ENCODE measurements at regions not wholly inside any gene's neighbourhood (a gene's known extent, or its start where the extent isn't known, plus 50 kb on each side); places are given as distances from the start of the nearest gene placed in this dataset.
"Not testable (repeated sequence)": the region's sequence is repeated elsewhere in the genome, so short reads cannot be mapped to it uniquely, and the experiment has no call there.

DNA sequence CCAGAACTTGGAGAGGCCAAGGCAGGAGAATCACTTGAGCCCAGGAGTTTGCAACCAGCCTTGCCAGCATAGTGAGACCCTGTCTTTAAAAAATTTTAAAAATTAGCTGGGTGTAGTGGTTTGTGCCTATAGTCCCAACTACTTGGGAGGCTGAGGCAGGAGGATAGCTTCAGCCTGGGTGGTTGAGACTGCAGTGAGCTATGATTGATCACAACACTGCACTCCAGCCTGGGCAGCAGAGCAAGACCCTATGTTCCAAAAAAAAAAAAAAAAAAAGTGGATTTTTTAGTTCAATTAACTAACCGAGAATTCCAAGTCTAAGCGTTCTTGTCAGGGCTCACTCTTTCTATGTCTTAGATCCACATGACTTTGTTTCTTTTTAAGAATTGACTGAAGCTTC, 130.3 kb upstream of the NRIP1 start:
- ATAC-seq = no peak
- intact Hi-C loops (cut with micrococcal nuclease) = no loop called here

DNA sequence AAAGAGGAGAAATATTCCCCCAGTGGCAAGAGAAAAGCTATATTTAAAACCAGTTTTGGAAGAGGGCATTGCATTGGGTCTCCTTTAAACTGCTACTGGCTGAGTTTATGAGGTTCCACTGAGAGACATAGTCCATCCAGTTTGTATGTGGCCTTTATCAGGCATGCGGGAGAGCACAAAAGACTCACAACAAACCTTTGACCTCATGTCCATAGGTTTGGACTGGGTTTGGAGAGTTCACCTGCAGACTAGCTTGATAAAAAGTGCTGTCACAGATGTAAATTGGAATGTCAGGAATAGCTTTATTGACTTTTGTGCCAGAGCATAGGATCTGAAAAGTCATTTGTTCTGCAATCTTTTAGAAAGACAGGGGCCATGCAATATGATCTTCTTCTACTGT, 131.0 kb upstream of the NRIP1 start:
- ATAC-seq (no peak), DNase-seq (no peak)

More for the DNA sequence above, 130.3 kb upstream of the NRIP1 start:
- DNase-seq = no peak

DNA sequence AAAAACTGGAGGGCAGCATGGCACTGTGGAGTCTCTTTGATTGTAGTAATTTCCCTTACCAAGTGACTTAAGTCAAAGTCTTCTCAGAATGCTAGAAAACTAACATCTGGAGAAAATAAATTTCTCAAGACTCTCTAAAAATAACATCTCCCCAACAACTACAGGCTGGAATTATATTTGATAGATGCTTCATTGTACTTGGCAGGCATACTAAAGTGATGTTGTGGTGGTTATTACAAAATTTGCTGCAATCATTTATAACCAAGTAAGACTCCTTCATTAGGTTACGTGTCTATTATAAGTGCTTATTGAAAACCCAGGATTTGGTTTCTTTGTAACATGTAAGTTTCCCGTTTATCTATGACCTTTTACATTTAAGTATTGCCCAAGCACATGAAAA, 132.9 kb upstream of the NRIP1 start:
- intact Hi-C loops (cut with micrococcal nuclease) = no loop called here

More for the DNA sequence above, 131.0 kb upstream of the NRIP1 start:
- intact Hi-C loops (cut with micrococcal nuclease) = no loop called here

DNA sequence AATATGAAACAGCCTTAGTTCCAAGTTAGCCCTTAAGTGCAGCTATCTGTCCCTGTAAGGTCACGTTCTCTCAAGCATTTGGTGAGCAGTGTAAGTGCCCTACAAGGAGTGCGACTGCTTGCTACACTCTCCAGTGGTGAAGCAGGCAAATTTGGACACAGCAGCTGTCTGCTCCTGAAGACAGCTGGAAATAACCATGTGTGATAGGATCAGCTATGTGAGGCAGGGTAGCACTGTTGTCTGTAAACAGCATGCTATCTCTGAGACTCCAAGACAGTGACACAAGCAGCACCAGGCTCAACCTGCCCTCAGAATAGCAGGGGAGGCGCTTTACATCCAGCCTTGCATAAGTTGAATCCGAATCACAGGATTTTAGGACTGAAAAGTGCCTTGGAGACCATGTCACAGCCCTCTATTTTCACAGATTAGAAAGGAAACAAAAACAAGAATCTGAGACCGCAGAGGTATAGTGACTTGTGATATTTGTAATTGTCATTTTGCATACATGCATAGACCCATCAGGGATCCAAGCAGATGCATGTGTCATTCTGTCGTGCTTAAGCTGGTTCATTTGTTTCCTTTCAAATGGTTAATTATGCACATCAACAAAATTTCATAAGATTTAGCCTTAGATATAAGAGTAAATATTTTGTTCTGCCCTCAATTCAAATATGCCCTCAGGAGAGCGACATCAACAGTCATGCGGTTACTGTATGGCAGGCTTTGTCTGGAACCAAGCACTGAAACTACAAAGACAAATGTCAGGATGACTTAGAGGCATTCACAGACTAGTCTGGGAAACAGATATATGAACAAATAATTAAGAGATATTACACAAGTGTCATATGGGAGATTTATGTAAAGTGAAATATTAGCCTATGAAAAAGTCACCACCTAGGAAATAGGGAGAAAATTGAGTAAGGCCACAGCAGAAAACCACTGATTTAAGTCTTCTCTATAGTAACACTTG, 134.9 kb upstream of the NRIP1 start:
- intact Hi-C loops (cut with micrococcal nuclease) = no loop called here
- DNase-seq (no peak), ATAC-seq (peak; percentile 87)

More for the DNA sequence above, 132.9 kb upstream of the NRIP1 start:
- ATAC-seq = no peak
- no peak for DNase-seq

DNA sequence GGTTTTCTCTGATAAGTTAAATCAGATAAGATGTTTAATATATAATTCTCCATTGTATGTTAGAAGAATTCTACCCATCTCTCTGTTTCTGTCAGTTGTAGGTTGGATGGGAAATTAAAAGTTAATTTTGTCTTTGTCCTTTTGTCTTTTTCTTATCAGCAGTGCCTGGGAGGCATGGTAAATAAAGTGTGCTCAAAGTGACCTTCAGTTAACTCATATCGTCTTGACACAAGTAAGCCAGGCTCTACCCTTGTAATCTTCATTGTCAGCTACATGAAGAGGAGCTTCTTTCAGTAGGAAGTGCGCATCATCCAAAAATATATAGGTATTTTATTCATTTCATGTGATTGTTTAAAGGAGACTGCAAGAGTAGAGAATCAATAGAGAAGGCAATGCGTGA, 138.9 kb upstream of the NRIP1 start:
- intact Hi-C loops (cut with micrococcal nuclease) = no loop called here
- ATAC-seq (peak; percentile 42), DNase-seq (no peak)

DNA sequence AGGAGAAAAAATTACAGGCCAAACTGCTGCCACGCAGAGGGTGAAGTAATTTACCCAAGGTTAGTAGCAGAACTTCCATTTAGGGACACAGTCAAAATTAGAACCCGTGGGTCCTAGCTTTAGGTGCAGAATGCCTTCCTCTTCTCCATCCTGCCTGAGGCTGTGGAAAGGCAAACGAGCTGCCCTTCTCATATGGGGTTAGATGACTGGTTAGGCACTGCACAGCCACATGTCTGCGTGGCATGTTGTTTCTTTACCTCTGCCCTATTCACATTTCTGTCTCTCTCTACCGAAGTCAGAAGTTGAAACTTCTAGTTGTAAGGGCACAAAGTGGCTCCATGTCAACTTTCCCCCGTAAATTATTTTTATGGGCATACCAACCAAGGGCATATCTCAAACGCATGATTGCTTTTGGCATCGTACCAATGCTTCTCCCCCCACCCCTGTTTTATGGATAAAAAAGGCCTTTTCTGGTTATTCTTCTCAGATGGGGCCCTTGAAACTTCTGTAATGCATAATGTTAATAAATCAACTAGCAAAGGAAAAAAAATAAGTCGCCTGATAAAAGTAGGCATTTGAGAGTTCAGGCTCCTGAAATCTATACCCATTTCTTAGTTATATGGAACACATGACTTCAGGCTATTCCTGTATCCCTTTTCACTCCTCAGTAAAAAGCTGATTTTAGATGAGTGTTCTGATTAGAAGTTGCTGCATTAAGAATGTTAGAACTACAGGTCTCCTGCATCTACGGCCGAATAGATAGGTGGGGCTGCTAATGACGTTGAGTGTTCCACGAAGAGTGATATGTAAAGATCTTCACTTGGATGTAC, 139.6 kb upstream of the NRIP1 start:
- intact Hi-C loops (cut with micrococcal nuclease) = no loop called here
- DNase-seq (no peak), ATAC-seq (peak; percentile 25)

DNA sequence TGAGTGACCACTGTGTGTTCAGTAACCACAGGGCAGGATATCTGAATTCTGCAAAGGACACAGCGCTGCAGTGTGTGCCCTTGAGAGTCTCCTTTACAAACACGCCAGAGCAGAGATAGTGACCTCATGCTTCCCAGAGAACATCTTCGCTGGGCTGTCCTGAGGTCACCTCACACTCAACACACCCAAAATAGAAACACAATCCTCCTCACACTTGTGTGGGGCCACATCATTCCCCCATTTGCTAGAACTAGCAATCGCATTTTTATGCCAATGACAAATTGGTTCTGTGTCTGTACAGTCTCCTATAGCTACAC, 140.1 kb upstream of the NRIP1 start:
- ATAC-seq = peak; percentile 97
- DNase-seq = peak; percentile 30
- intact Hi-C loops (cut with micrococcal nuclease) = no loop called here

DNA sequence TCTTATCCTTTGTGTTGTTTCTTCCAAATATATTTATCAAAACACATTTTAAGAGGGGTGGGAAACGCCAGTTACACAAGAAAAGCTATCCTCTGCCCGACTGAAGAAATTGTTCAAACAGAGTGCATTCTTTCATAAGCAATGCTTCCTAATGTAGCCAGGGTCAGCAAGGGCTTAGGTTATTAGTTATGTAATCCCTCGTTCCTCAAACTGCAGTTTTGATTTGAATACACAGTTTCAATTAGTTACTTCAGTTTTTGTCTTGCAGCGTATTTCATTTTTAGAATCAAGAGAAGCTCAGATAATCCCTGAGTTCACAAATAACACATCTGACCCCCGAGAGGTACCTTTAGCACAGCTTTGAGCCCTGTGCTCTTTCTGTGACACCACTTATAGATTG, 141.7 kb upstream of the NRIP1 start:
- ATAC-seq (no peak), DNase-seq (no peak)
- intact Hi-C loops (cut with micrococcal nuclease) = no loop called here

DNA sequence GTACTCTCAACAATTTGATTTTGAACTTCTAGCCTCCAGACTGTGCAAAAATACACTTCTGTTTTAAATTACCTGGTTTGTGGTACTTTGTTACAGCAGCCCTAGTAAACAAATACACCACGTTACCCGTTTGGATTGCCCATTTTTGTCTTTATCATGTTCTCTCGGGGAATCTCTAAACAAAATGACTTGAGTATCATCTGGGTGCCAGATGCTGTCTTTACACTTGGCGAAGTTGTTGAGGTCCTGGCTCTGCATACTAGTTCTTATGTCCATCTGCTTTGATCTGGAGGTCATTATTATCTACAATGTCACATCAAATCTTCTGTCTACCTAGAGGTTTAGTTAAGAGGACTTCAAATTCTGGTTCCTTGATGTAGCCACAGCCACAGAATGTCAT, 142.4 kb upstream of the NRIP1 start:
- intact Hi-C loops (cut with micrococcal nuclease) = no loop called here
- no peak for ATAC-seq
- no peak for DNase-seq

DNA sequence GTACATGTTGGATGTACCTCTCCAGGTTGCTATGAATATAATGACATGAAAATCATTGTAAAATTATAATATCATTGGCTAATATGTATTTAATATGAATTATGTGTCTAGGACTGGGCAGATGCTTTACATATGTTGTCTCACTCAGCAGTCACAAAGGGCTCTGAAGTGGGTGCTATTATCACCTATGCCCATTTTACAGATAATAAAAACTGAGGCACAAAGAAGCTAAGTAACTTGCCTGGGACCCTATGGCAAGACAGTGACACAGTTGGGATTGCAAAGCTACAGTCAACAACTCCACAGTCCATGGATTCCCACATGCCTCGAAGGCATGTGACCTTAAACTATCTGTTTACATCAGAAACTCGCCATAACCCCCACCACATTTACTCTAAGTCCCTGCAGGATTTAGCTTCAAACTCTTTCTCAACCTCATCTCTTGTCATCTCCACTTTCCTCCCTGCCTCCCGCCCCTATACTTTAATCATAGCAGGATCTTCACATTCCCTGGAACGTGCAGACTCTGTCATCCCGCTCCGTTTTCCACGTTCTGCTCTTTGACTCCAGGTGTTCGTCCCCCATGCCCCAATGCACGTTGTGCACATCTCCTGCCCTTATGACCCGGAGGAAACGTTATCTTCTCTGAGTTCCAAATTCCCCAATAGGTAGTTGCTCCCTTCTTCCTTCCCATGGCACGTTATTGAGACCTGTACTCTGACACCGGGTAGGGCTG, 143.0 kb upstream of the NRIP1 start:
- ATAC-seq = no peak
- no peak for DNase-seq
- intact Hi-C loops (cut with micrococcal nuclease) = no loop called here

DNA sequence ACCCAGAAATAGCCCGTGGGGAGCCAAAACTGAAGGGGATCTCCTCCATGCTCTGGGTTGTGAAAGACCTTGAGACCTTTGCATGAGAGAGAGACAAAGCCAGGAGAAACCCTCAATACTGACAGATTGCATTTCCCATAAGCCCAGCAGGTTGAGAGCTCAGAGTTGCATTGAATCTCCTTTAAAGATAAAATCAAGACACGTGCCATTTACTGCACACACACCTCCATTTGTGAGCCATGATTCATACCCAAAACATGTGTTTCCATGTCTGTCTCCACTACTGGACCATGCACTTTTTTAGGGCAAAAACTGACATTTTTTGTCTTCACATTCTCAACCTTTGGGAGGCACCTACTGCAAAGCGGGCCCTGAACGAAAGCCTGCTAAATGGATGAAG, 144.0 kb upstream of the NRIP1 start:
- DNase-seq (no peak), ATAC-seq (no peak)
- intact Hi-C loops (cut with micrococcal nuclease) = no loop called here

DNA sequence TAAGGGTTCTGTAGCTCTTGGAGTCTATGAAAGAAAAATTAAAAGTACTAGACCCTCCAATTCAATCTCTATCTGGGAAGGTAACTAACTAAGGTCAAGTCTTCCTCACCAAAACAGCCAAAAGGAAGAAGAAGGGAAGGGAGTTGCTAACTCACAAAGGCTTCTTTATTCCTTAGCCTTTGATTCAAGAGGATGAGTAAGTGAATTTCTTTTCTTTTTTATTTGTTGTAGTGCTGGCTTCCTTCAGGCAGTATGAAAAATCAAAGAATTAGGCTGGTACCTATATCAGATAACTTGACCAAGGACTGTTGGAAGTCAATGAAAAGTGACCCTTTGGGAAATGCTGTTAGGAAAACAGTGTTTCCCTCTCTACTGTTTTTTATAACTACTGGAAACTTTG, 144.4 kb upstream of the NRIP1 start:
- no peak for ATAC-seq
- no peak for DNase-seq
- intact Hi-C loops (cut with micrococcal nuclease) = no loop called here

DNA sequence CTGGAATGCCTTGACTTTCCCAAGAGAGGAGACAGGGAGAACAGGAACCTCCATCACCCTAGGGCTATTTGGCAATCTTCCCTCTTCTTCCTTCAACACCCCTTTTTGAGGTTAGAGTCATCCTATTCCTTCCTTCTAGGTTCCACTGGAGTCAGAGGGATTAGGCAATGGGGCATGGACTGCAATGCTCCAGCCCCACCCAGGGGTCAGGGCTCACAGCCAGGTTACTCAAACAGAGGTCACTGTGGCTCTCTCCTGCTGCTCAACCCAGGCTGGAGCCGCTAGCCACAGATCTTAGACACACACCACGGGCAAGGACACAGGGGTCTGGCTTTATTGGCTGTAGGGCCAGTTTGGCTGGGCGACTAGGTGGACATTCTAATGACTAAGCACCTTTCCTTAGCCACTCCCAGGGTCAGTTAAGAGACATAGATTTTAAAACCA, 145.5 kb upstream of the NRIP1 start:
- intact Hi-C loops (cut with micrococcal nuclease) = no loop called here
- peak; percentile 82 for ATAC-seq
- DNase-seq = peak; percentile 72

DNA sequence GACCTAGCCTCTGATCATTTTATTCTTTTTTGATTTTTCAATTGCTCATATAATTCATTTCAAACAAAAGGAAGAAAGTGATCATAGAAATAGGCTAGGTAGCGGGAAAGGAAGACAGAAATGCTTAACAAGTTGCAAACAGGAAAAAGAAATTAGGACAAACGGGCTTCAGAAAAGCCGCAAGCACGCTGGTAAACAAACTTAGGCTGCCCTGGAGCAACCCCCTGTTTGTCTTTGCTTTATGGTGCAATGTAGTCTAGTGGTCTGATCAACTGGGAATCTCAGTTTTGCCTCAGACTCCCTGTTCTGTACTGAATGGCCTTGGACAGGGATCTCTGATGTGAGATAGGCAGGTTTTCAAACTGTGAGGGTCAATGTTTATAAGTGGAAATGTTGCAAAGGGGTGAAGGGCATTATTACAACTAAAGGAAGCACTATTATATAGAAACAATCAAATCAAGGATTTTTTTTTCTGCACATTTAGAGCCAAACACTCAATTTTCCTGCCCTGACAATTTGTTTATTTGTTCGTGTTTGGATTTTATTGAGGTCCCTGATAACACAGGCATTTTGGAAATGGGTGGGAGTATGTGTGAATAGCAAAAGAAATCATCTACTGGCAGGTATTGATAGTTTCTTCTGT, 146.8 kb upstream of the NRIP1 start:
- intact Hi-C loops (cut with micrococcal nuclease) = no loop called here
- DNase-seq (no peak), ATAC-seq (no peak)

DNA sequence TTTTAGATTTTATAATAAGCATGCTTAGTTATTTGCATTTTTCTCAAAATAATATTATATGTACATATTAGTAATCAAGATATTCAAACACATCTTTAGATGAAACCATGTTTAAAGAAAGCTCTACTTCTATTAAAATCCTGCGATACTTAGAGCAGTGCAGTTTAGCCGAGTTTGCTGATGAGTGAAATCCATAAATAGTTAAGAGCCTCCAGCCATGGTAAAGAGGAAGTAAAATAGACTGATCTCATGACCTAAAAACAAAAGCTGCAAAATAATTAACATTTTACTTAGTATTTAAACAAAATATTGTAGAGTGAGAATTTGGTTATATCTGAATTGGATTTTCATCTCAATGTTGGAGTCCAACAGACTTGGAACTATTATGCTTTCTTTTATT, 147.4 kb upstream of the NRIP1 start:
- intact Hi-C loops (cut with micrococcal nuclease) = no loop called here
- DNase-seq (no peak), ATAC-seq (no peak)

DNA sequence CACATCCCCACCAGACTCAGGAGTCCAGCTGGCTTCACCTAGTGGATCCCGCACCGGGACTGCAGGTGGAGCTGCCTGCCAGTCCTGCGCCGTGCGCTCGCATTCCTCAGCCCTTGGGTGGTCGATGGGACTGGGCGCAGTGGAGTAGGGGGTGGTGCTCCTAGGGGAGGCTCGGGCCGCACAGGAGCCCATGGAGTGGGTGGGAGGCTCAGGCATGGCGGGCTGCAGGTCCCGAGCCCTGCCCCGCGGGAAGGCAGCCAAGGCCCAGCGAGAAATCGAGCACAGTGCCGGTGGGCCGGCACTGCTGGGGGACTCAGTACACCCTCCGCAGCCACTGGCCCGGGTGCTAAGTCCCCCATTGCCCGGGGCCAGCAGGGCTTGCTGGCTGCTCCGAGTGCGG, 153.7 kb upstream of the NRIP1 start:
- intact Hi-C loops (cut with micrococcal nuclease); ATAC-seq: not testable (repeated sequence)

DNA sequence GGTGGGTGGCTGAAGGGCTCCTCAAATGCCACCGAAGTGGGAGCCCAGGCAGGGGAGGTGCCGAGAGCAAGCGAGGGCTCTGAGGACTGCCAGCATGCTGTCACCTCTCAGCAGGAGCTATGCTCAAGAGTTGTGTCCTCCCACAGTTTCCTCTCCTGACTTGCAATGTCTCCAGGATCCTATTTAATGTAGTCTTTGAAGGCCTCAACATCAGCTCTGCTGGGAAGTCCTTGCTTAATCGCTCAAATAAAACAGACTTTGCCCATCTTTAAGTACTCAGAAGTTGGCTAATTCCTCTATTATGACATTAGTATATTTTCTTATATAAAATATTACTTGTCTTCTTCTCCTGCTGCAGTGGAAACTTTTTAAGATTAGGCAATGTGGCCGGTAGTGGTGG, 154.2 kb upstream of the NRIP1 start:
- ATAC-seq (no peak), DNase-seq (no peak)
- intact Hi-C loops (cut with micrococcal nuclease) = no loop called here

More for the DNA sequence above, 153.7 kb upstream of the NRIP1 start:
- DNase-seq = not testable (repeated sequence)

DNA sequence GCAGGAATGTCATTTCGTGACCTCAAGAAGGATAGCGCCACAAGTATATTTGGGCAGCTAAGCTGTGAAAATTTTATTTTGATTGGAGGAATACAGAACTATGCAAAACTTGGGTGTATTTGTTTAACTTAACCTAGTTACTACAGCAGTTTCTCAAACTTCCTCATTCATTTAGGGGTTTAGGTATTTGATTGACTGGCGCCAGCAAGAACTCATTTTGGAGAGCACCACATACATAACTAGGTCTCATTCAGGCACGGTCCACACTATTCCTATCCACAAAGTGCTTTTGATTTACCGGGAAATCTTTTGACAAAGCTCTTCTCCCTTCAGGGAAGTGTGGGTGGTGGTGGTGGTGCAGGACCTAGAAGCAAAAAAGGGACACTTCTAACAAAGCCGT, 155.1 kb upstream of the NRIP1 start:
- ATAC-seq (no peak), DNase-seq (no peak)
- intact Hi-C loops (cut with micrococcal nuclease) = no loop called here

DNA sequence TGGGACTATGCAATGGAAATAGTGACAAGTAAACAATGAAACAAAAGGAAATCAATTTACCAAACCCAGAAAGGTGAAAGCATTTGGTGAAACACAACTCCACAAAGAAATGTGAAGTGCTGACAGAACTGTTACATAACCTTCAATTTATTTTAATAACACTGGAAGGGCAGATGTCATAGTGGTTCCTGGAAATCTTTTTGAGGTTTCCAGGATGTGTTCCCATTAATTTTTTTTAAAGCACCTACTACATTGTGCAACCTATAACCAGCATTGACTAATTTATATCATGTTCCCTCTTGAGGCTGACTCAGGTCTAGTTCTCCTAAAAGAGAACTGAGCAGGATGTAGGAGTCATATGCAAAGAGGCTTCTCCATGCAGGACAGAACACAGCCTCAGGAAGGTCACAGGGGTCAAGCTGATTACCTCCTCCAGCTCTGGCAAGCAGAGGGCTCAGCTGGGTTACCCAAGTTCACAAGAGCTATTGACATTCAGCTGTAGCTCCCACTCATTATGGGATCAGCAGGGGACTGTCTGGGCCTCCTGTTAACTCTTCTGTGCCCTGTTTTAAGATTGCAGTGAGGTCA, 157.1 kb upstream of the NRIP1 start:
- intact Hi-C loops (cut with micrococcal nuclease) = no loop called here
- DNase-seq (peak; percentile 47), ATAC-seq (peak; percentile 99)

Data from left ventricle myocardium superior (tissue), 1 donor.